Loucy (cell line): ENCODE measurements at regions not wholly inside any gene's neighbourhood (a gene's known extent, or its start where the extent isn't known, plus 50 kb on each side); places are given as distances from the start of the nearest gene placed in this dataset.

Experiments used
- EZH2phosphoT487 ChIP-seq: fragments of 200-600 bp; IDR thresholded peaks from 2 replicates; pipeline ENCODE4 v1.6.1; 2018; ENCODE audit warnings: antibody characterized with exemption, mild to moderate bottlenecking, moderate library complexity, borderline replicate concordance
- TF ChIP-seq, protein P1 (sequence below): fragments of 200-600 bp; sonication (generic); conservative IDR thresholded peaks from 2 replicates; pipeline ENCODE4 v1.5.1; 2014; ENCODE audit warnings: mild to moderate bottlenecking, antibody characterized with exemption, low read length

DNA sequence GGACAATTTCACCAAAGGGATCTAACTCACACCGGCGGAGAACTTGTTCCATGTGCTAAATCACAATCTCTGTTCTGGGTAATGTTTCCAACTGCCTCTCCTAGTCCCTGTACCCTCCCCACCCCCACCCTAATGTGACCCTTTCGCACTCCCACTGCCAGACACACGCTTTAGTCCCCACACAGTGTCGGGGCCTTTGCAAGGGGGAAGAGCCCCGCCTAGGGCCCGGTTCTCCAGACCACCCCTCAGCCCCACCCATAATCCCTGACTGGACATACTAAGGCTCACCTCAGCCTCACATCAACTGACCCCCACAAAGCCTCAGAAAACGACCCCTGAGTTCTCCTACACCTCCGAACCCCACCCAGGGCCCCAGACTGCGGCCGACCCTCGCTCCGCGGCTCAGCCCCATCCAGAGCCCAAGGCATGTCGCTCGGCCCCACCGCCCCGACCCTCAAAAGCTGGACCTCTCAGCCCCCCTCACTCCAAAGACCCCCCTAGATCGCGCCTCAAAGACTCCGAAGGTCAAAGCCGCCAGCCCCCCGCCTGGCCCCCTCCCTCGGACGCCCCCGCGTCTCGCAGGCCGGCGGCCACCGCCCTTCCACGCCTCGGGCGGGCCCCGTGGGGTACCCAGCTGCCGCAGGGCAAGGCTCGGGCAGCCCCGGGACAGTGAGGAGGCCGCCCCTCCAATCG, 72.0 kb upstream of the MAP4 start:
- TF ChIP-seq, protein P1, sequence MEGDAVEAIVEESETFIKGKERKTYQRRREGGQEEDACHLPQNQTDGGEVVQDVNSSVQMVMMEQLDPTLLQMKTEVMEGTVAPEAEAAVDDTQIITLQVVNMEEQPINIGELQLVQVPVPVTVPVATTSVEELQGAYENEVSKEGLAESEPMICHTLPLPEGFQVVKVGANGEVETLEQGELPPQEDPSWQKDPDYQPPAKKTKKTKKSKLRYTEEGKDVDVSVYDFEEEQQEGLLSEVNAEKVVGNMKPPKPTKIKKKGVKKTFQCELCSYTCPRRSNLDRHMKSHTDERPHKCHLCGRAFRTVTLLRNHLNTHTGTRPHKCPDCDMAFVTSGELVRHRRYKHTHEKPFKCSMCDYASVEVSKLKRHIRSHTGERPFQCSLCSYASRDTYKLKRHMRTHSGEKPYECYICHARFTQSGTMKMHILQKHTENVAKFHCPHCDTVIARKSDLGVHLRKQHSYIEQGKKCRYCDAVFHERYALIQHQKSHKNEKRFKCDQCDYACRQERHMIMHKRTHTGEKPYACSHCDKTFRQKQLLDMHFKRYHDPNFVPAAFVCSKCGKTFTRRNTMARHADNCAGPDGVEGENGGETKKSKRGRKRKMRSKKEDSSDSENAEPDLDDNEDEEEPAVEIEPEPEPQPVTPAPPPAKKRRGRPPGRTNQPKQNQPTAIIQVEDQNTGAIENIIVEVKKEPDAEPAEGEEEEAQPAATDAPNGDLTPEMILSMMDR = no peak
- TF ChIP-seq EZH2phosphoT487 = no peak
